Stimulated activated CD4-positive, alpha-beta T cell treated with anti-CD3 and anti-CD28 coated beads, Interleukin-1b, Interleukin-23, amount 100 ng/mL, for 4 hours (primary cell): ENCODE measurements at regions not wholly inside any gene's neighbourhood (a gene's known extent, or its start where the extent isn't known, plus 50 kb on each side); places are given as distances from the start of the nearest gene placed in this dataset.
"Not testable (repeated sequence)": the region's sequence is repeated elsewhere in the genome, so short reads cannot be mapped to it uniquely, and the experiment has no call there.

Source experiments
- DNase-seq, 2 donors: peaks; one replicate each; pipeline ENCODE4 v3.0.0-alpha.2; 2020; ENCODE audit warnings: low read depth in 2 of 2

DNA sequence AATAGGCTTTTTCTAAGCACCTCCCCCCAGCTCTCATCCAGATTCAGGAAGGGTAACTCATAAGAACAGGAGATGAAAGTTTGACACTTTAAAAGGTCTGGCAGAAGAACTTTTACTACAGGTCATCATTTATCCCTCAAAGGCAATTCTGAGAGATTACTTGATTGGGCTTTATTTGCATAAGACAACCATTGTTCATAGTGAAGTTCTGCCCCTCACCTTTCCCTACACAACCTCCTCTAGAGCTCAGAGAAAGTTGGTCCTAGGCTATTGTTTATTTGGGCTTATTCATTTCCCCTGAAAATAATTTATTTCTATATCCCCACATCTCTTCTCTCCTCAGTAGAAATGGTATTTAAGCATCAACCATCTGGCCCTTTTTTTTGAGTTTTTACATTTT lies 568.4 kb downstream of the ZNF608 start:
- no peak for DNase-seq

DNA sequence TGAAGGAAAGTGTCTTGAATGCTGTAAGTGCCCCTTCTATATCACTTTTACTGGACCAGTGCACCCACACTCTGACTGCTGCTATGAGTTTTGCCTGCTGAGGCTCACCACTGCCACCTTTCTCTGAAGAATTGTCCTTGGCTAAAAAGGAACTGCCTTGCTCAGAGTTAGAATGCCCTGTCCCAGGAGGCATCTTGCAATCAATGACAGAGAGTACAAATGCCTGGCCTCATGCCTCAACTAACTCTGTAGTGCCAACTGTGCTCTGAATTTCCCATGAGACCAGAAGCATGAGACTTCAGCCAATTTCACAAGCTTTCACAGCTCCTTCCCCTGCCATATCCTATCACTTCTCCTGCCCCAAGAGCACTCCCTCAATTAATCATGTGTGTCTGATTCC lies 569.7 kb downstream of the ZNF608 start:
- DNase-seq: no peak

DNA sequence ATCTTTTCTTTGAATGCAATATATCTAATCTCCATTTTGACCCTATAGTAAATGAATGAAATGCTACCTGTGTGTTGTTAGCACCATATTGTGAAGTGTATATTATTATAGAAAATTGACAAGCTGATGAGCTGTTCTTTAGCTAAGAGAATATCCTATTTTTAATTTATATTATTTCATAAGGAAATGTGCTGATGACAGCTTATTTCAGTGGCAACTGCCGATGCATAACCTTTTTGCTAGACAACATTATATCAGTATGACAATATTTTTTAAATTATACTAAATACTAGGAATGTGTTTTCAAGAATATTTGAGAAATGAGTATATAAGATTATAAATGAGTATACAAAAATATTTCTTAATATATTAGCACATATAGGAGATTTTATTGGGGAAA lies 573.1 kb downstream of the ZNF608 start:
- no peak for DNase-seq

DNA sequence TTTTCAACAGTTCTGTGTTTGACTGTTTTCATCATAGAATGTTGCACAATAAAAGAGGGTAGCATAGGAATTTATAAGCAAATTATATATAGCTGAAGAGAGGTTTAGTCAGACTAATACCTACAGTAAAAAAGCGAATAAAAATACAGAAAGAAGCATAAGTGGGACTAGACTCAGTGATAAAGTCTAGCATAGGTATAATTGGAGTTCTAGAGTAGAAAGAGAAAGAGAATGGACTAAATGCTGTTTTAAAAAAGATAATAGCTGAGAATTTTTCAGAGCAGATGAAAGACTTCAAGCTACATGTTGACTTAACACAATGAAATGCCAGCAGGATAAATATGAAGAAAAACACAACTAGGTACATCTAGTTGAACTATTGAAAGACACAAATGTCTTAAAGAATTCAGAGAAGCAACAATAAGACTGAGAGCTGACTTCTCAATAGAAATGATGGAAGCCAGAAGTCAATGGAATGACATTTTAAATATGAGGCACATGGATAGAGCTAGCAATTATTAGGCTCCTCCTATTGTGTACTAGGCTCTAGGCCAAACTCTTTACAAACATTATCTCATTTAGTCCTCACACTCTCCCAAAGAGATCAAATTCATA lies 573.9 kb downstream of the ZNF608 start:
- DNase-seq: no peak

DNA sequence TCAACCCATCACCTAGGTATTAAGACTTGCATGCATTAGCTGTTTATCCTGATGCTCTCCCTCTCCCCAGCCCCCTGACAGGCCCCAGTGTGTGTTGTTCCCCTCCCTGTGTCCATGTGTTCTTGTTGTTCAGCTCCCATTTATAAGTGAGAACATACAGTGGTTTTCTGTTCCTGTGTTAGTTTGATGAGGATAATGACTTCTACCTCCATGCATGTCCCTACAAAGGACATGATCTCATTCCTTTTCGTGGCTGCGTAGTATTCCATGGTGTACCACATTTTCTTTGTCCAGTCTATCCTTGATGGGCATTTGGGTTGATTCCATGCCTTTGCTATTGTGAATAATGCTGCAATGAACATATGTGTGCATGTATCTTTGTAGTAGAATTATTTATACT lies 578.3 kb downstream of the ZNF608 start:
- not testable (repeated sequence) for DNase-seq

DNA sequence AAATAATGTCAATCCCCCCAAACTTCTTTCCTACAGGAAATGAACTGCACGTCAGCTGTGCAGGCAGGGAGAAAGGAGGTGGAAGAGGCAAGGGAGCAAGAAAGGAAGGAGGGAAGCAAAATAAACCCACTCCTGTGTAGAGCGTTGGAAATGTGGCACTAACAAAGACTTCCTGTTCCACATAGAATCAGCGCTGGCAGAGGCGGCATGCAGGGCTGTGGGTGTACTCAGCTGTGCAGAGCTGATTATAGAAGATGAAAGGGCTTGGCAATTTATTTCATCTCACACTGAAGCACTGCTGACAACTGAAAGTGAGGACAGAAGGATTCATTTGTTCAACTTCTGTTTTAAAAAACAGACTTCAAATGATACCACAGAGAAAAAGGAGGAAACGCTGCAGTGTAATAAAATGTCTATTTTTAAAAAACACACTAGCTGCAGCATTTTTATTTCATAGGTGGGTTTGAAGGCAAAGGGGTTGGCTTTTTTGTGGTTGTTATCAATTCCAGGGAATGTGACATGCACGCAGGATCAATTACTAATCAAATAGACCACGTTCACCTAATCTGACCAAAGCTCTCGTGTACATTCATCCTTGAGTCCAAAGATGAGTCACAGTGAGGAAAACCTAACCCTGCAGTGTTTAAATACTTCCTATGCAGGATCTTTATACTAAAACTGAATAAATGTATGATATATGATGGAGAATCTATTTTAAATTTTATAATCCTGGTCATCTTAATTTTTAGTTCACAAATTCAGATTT lies 583.5 kb downstream of the ZNF608 start:
- no peak for DNase-seq

DNA sequence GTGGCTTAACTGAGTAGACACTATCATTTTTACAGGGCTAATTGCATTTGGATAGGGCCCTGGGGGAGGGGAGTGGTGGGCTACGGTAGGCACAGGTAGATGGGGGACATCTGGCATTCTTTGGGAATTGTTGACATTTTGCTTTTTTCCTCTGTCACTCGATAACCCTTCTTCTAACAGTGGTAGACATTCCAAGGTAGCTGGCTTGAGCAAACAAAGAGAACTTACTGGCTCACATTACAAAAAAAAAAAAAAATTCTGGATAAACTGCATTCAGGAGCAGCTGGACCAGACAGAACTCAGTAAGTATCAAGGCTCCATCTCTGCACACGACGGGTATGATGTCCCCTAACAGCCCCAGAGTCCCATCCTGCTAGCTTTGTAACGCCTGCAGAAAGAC lies 585.2 kb downstream of the ZNF608 start:
- DNase-seq: no peak

DNA sequence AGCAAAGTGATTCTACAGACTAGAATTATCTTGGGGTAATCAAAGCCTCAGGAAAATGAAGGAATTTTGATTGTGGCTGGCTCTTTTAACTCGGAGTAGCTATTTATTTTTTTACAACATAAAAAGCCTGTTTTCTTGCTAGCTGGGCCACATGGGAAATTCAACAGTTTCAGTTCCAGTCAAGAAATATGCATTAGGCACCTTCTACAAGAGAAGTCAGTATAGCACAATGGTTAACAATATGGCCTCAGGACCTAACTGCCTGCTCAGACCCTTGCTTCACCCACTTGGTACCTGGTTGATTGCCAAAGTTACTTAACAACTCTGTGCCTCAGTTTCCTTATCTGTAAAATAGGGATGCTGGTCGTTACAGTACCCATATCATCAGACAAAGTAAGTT lies 586.2 kb downstream of the ZNF608 start:
- DNase-seq: no peak

DNA sequence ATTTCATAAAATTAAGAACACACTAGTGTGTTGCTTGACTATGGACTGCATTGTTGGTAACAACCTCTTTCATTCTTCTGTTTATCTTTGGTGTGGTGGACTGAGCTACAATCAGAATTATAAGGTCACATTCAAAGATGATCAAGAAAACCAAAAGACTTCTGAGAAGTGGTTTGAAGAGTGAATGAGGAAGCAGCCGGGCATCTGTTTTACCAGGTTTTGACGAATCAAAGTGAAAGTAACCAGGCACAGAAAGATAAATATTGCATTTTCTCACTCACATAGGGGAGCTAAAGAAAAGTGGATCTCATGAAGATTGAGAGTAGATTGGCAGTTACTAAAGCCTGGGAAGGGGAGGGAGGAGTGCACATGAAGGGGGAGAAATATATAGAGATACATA lies 589.1 kb downstream of the ZNF608 start:
- DNase-seq: no peak

DNA sequence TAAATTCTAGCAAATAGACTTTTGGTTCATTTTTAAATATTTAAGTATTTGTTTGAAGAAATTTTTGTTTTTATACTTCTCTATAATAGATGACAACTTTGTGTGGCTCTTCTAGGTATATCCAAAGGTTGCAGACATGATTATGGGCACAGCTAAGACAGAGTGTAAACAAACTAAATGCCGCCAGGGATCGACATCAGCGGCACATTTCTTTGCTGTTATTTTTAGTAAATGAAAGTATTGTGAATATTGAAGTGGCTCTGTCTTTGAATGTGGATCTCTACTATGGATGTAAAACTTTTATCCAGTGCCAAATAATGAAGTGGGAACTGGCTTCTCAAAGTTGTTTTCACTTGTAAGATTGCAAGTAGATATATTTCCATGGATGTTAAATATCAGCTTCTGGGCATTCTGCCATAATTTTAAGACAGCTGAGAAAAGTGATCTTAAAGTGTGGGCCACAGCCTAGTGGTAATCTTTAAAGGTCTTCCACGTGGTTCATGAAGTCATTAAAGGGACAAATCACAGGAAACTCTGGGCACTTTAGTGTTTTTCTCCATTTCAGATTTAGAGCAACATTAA lies 589.9 kb downstream of the ZNF608 start:
- DNase-seq: no peak

DNA sequence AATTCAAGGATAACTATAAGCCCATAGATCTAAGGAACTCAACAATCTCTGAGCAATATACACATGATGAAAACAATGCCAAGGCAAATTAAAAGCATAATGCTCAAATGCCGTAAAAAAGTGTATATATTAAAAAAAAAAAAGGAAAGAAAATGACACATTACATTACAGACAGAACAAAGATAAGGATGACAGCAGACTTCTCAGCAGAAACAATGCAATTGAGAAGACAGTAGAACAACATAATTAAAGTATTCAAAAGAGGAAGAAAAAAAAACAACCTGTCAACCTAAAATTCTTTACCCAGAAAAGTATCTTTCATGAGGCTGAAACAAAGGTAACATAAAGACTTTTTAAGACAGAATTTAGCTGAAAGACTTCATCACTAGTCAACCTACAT lies 591.7 kb downstream of the ZNF608 start:
- no peak for DNase-seq

DNA sequence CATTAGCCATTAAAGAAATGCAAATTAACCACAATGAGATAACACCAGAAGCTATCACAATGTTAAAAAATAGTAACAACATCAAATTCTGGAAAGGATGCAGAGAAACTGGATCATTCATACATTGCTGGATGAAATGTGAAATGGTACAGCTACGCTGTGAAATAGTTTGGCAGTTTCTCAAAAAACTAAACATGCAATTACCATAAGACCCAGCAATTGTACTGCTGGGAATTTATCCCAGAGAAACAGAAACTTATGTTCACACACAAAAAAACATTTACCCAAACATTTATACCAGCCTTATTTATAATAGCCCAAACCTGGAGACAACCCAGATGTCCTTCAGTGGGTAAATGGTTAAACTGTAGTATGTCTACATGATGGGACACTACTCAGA lies 592.9 kb downstream of the ZNF608 start:
- no peak for DNase-seq

DNA sequence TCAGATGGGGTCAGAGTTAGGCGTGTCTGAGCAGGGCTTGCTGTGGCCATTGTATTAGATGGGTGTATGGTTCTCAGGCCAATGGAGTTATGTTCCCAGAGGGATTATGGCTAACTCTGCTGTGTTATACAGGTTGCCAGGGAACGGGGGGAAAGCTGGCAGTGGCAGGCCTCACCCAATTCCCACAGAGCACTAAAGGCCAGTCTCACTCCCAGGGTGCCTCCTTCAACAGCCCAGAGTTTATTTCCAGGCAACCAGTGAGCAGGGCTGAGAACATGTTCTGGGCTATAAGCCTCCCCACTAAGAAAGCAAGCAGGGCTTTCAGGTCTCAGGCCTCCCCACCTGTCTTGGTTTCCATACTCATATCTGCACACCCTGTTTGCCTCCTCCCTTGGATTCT lies 597.9 kb downstream of the ZNF608 start:
- DNase-seq: no peak

DNA sequence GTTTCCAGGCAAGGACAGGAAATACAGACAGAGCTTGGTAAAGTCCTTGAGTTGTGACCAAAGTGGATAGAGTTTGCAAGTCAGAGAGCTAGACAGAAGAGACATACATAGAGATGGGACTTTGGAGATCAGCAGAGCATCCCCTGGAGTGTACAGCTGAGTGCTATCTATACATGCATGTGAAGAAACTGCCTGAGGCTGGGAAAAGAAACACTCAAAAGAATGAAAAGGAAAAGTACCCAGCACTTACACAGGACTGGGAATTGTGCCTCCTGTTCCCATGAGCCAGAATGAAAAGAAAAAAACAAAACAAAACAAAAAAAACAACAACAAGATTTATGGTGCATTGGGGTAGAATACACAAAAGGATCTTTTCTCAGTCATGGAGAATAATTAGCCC lies 606.4 kb downstream of the ZNF608 start:
- DNase-seq: no peak

DNA sequence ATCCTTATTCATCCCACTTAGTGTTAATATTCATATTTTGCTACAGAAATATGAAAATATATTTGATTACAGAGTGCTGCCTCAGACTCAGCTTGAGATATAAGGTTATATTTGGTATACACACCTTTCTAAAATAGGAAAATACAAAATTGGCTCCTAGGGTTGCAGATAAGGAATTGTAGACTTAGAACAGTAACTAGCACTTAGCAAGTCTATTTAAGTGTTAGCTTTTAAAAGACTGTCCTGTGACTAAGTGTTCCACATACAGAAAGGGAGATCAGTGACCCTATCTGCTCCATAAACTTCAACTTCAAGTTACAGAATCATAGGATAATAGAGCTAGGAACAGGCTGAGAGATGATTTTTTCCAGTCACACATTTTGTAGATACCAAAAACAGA lies 607.0 kb downstream of the ZNF608 start:
- no peak for DNase-seq

DNA sequence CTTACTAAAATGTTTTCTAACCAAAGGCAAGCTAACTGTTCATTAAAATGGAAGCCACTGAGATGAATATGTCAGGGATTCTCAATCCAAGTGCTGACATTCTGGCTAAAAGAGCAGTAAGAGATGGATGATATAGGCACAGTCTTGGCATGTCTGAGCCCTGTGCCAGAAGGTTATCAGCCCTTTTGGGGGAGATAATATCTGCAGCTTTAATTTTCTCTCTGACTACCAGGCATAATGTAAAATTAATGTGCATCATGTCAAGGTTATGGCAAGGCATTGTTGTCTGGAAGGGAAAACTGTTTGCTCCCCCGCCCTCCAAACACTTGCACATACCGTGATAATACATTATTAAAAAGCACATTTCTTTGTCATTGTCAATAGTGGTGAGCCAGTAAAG lies 609.8 kb downstream of the ZNF608 start:
- no peak for DNase-seq

DNA sequence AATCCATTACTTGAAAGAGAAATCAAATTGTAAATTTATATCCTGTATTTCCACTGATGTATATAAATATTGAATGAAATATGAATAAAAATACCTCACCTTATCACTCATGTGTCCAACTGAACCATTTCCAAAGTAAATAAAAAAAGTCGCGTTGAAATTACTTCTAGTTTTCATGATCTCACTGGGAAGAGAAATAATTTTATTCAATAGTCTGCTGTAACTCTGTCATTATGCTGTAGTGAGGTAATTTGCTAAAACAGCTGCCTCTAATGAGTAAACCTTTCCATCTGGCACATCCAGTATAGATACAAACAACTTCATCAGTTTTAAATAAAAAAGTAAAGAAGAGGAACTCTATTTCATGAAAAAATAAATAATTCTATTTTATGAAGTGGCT lies 611.5 kb downstream of the ZNF608 start:
- DNase-seq: no peak

DNA sequence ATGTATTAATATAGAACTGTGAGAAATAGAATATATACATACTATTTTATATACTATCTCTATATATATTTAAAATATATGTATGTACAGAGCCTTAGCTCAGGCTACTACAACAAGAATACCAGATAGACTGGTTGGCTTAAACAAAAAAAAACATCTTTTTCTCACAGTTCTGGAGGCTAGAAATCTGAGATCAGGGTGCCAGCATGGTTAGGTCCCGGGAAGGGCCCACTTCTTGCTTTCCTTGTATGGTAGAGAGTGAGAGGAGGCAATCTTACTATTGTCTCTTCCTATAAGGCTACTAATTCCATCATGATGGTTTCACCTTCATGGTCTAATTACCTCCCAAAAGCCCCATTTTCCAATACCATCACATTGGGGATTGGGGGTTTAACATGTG lies 613.0 kb downstream of the ZNF608 start:
- no peak for DNase-seq

DNA sequence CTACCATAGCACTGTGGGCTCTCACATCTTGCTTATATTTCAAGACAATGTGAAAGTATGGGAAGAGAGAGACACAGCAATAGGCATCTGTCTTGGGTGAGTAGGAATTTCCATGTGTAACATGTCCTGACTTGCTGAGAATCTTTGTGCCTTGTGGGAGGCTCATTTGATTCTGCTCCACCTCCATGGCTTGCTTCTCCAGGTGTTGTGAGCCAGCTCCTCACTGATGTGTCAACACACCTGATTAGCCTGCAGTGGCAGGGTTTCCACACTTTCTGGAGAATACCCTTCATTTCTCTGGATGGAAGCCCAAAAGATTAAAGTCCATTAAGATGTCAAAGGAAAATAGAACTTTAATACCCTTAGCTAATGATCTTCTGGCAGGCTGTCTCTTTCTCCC lies 613.6 kb downstream of the ZNF608 start:
- no peak for DNase-seq

DNA sequence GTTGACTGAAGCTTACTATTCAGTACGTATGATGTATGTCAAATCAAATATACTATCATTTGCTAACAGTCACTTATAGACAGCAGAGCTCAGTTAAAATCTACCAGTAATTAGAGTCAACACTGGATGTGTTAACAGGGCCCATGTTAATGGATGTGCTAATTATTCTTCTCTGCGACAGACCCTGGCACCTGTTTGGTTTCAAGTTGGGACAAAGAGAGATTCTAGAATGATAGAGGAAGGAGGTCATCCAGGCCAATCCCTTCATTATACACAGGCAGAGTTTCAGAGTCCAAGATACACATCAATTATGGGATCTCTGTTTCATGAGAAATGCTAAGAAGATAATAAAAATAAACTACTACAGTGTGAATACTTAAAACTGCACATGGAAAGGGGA lies 615.0 kb downstream of the ZNF608 start:
- no peak for DNase-seq

DNA sequence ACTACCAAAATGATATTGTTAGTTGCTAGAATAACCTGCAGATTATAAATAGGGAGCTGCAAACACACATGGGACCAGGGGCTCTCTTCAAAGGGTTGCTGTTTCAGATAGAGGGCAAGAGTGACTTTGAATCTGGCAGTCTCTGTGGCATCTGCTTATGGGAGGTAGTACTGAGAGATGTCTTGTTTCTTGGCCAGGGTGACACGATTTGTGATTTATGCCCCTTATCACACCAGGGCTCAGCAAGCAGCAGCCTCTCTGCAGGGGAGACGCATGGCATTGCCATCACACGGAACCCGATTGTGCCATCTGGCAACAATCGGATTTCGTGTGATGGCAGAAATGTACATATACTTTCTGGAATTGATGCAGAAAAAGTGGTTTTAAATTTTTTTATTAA lies 615.6 kb downstream of the ZNF608 start:
- no peak for DNase-seq

DNA sequence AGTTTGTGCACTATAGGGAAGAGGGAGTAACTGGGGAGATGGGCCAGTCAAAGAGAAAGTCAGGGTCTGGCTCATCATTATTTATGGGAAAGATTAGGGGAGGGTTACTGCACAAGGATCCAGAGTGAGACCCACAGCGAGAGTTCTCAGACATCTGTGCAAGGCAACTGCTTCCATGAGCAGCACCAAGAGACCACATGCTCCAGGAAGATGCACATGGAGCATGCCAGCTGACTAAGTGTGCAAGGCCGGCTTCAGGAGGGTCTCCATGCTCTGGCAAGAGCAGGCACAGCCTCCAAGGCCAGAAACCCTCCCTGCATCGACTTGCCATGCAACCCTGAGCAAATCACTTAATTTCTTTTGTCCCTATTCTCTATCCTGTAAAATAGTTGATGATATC lies 616.9 kb downstream of the CSNK1G3 start:
- no peak for DNase-seq

DNA sequence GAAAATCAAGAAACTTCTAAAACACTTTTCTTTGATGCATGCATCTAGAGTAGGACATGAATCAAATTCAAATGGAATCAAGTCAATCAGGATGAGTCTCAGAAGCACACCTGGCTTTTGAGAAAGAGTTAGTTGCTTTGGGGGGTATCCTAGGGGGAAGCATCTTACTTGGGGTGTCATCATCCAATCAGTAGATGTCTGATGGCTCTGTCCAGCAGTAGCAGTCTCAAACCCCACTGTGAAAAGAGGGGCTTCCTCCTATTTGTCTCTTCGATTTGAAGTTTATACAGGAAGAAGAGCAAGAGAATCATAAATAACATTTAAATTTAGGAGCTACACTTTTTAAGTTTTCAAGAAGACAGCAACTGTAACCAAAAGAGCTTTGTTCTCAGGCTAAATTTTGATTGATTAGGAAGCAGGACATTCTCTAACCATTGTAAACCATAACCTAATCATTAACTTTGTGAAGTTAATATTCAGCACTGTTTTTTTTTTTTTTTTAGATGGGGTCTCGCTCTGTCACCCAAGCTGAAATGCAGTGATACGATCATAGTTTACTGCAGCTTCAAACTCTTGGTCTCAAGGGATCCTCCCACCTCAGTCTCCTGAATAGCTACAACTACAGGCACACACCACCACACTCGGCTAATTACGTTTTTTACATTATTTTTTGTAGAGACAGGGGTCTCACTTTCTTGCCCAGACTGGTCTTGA lies 614.7 kb downstream of the CSNK1G3 start:
- DNase-seq: no peak
